Omental fat pad (tissue), 3 donors: ENCODE measurements at regions not wholly inside any gene's neighbourhood (a gene's known extent, or its start where the extent isn't known, plus 50 kb on each side); places are given as distances from the start of the nearest gene placed in this dataset.

Experiments
- ATAC-seq: fragments of 150-250 bp; one replicate; pipeline ENCODE4 v1.9.1; 2016; ENCODE audit warnings: mild to moderate bottlenecking, moderate library complexity; ENCODE audit not compliant: low FRiP score
- DNase-seq: peaks from one replicate; pipeline ENCODE4 v3.0.0-alpha.2; 2019; ENCODE audit warnings: low spot score
- CTCF ChIP-seq, 3 donors: fragments of 450-650 bp; IDR thresholded peaks; one replicate each; pipeline ENCODE4 v1.5.1; 2016 to 2017; ENCODE audit warnings: antibody characterized with exemption in 3 of 3, mild to moderate bottlenecking in 3 of 3, moderate library complexity in 2 of 3

GRCh38 chr7:24361001-24361400 is 77.0 kb downstream of the NPY start:
- no peak for DNase-seq
- no peak for TF ChIP-seq CTCF (IDR thresholded peaks at IDR 0.05)
- ATAC-seq = no peak

- no peak for ATAC-seq
- no peak for TF ChIP-seq CTCF (IDR thresholded peaks at IDR 0.05)
- DNase-seq = no peak
Measured at GRCh38 chr7:24365606-24366005, 81.6 kb downstream of the NPY start.

- ATAC-seq (no peak), DNase-seq (no peak)
- TF ChIP-seq CTCF (IDR thresholded peaks at IDR 0.05) = no peak
Measured at GRCh38 chr7:24366876-24367275, 82.9 kb downstream of the NPY start.

GRCh38 chr7:24368161-24368560 is 84.2 kb downstream of the NPY start:
- DNase-seq (no peak), ATAC-seq (no peak)
- no peak for TF ChIP-seq CTCF (IDR thresholded peaks at IDR 0.05)

- DNase-seq (no peak), ATAC-seq (no peak)
- no peak for TF ChIP-seq CTCF (IDR thresholded peaks at IDR 0.05)
Measured at GRCh38 chr7:24370541-24370940, 86.6 kb downstream of the NPY start.

- no peak for TF ChIP-seq CTCF (IDR thresholded peaks at IDR 0.05)
Measured at GRCh38 chr7:24372961-24373955, 89.3 kb downstream of the NPY start.

More at GRCh38 chr7:24372961-24373955, 89.3 kb downstream of the NPY start:
- no peak for DNase-seq
- no peak for ATAC-seq
